ENCODE measurements at regions not wholly inside any gene's neighbourhood (a gene's known extent, or its start where the extent isn't known, plus 50 kb on each side); places are given as distances from the start of the nearest gene placed in this dataset.

DNA sequence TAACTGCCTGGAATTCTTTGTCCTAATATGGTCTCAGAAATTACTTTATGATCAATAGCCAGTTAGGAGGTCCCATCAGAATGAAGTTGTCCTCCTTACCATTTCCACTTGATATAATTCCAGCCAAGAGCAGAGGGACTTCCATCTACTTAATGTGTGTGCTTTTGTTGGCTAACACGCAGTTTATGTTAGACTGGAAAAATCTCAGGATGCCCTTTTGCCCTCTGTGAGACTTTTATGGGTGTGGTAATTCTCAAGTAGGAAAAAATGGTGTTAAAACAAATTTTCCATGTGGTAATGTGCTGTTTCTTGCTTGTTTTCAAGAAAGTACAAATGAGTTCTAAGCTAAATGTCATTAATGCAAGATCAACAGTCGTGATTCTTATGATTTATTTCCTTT, 327.1 kb downstream of the MTRR start:
- H3K4me1 ChIP-seq (ENCODE audit: control insufficient read depth in 1 of 2, insufficient read depth in 2 of 2, low read depth in 1 of 2, low read length in 1 of 2) = no peaks in the 10 kb centered on the region
- H4K20me1 ChIP-seq (ENCODE audit: insufficient read depth) = no peaks in the 10 kb centered on the region
- H3K9me3 ChIP-seq = no peaks in the 10 kb centered on the region
- CTCF ChIA-PET = interaction anchor here (2.1 kb wide), 1 partner anchor 12 kb away, joined by 13 read pairs; no protein-coding TSS in a partner anchor
- no peak for TF ChIP-seq NRF1 (IDR thresholded peaks at IDR 0.05; ENCODE audit: low read depth, low read length)
- no peak overlapping the region for H3K4me2 ChIP-seq
- no peak overlapping the region for H3K27ac ChIP-seq (ENCODE audit: low read depth in 2 of 2, low read length in 1 of 2)
- no peaks in the 10 kb centered on the region for H3F3A ChIP-seq (replicated peaks; ENCODE audit: insufficient read depth)
- no peak for DNase-seq
- H3K27me3 ChIP-seq (ENCODE audit: insufficient read depth) = no peaks in the 10 kb centered on the region
- POLR2A ChIA-PET = no interaction called here
- H2AFZ ChIP-seq (ENCODE audit: low read depth) = no peak overlapping the region
- no peak overlapping the region for H3K4me3 ChIP-seq (ENCODE audit: low read depth in 2 of 2, low read length in 1 of 2)
- no peaks in the 10 kb centered on the region for H3K79me2 ChIP-seq (ENCODE audit: insufficient read depth)
- WGBS (ENCODE audit: low lambda C conversion rate) = 1% methylated on average over 2 of the region's 2 CpGs
- H3K9ac ChIP-seq = no peak overlapping the region
- H3K9me2 ChIP-seq = no peaks in the 10 kb centered on the region
- no peaks in the 10 kb centered on the region for H3K36me3 ChIP-seq (replicated peaks in 1 of 2; ENCODE audit: control insufficient read depth in 1 of 2, insufficient read depth in 2 of 2, low read length in 1 of 2)

DNA sequence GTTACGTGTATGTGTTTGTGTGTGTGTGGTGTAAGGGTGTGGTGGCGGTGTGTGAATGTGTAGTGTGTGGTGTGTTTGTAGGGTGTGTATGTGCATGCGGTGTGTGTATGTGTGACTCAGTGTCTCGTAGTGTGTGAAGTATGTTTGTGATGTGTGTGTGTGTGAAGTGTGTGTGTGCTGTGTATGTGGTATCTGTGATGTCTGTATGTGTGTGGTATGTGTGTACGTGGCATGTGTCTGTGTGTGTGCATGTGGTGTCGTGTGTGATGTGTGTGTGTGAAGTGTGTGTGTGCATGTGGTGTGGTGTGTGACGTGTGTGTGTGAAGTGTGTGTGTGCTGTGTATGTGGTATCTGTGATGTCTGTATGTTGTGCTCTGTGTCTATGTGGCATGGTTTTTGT, 339.4 kb downstream of the MTRR start:
- no peaks in the 10 kb centered on the region for H3K79me2 ChIP-seq (ENCODE audit: insufficient read depth)
- DNase-seq = no peak
- H3K27me3 ChIP-seq (ENCODE audit: insufficient read depth) = no peaks in the 10 kb centered on the region
- H2AFZ ChIP-seq (ENCODE audit: low read depth) = no peak overlapping the region
- H3K9ac ChIP-seq = no peak overlapping the region
- no peaks in the 10 kb centered on the region for H3F3A ChIP-seq (replicated peaks; ENCODE audit: insufficient read depth)
- H3K4me3 ChIP-seq (ENCODE audit: low read depth in 2 of 2, low read length in 1 of 2) = no peak overlapping the region
- no peak overlapping the region for H3K27ac ChIP-seq (ENCODE audit: low read depth in 2 of 2, low read length in 1 of 2)
- no peaks in the 10 kb centered on the region for H3K9me2 ChIP-seq
- H3K4me1 ChIP-seq (ENCODE audit: control insufficient read depth in 1 of 2, insufficient read depth in 2 of 2, low read depth in 1 of 2, low read length in 1 of 2) = no peaks in the 10 kb centered on the region
- 30% methylated on average over 7 of the region's 7 CpGs for WGBS (ENCODE audit: low lambda C conversion rate)
- ChIA-PET POLR2A (no interaction called here), CTCF (no interaction called here)
- H3K9me3 ChIP-seq = no peaks in the 10 kb centered on the region
- no peak overlapping the region for H3K4me2 ChIP-seq
- no peaks in the 10 kb centered on the region for H4K20me1 ChIP-seq (ENCODE audit: insufficient read depth)
- TF ChIP-seq ELF1 (IDR thresholded peaks at IDR 0.05) = no peak
- no peak for TF ChIP-seq POLR2AphosphoS5 (IDR thresholded peaks at IDR 0.05; ENCODE audit: low read depth, low read length)
- no peak for TF ChIP-seq USF2 (IDR thresholded peaks at IDR 0.05; ENCODE audit: borderline replicate concordance, low read depth, low read length)
- no peak for TF ChIP-seq YY1 (IDR thresholded peaks at IDR 0.05; ENCODE audit: low read depth)
- no peak for TF ChIP-seq GATA2 (CRISPR knock-in tag; IDR thresholded peaks at IDR 0.05)
- TF ChIP-seq TCF12 (IDR thresholded peaks at IDR 0.05) = no peak
- no peak for TF ChIP-seq TEAD4 (IDR thresholded peaks at IDR 0.05; ENCODE audit: borderline replicate concordance, insufficient read depth)
- TF ChIP-seq, protein P1, sequence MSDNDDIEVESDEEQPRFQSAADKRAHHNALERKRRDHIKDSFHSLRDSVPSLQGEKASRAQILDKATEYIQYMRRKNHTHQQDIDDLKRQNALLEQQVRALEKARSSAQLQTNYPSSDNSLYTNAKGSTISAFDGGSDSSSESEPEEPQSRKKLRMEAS (IDR thresholded peaks at IDR 0.05; ENCODE audit: low read depth) = no peak
- TF ChIP-seq, protein P2, sequence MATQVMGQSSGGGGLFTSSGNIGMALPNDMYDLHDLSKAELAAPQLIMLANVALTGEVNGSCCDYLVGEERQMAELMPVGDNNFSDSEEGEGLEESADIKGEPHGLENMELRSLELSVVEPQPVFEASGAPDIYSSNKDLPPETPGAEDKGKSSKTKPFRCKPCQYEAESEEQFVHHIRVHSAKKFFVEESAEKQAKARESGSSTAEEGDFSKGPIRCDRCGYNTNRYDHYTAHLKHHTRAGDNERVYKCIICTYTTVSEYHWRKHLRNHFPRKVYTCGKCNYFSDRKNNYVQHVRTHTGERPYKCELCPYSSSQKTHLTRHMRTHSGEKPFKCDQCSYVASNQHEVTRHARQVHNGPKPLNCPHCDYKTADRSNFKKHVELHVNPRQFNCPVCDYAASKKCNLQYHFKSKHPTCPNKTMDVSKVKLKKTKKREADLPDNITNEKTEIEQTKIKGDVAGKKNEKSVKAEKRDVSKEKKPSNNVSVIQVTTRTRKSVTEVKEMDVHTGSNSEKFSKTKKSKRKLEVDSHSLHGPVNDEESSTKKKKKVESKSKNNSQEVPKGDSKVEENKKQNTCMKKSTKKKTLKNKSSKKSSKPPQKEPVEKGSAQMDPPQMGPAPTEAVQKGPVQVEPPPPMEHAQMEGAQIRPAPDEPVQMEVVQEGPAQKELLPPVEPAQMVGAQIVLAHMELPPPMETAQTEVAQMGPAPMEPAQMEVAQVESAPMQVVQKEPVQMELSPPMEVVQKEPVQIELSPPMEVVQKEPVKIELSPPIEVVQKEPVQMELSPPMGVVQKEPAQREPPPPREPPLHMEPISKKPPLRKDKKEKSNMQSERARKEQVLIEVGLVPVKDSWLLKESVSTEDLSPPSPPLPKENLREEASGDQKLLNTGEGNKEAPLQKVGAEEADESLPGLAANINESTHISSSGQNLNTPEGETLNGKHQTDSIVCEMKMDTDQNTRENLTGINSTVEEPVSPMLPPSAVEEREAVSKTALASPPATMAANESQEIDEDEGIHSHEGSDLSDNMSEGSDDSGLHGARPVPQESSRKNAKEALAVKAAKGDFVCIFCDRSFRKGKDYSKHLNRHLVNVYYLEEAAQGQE (IDR thresholded peaks at IDR 0.05; ENCODE audit: low read depth, low read length) = no peak
- no peak for TF ChIP-seq JUND (IDR thresholded peaks at IDR 0.05)
- TF ChIP-seq EZH2phosphoT487 (IDR thresholded peaks at IDR 0.05; ENCODE audit: borderline replicate concordance, low read depth) = no peak
- no peak for TF ChIP-seq RXRA (IDR thresholded peaks at IDR 0.05; ENCODE audit: borderline replicate concordance, low read depth)
- TF ChIP-seq TAF1 (IDR thresholded peaks at IDR 0.05; ENCODE audit: borderline replicate concordance, low read depth, low read length) = no peak
- TF ChIP-seq RCOR1 (IDR thresholded peaks at IDR 0.05; ENCODE audit: low read length) = no peak
- TF ChIP-seq FOSL2 (IDR thresholded peaks at IDR 0.05; ENCODE audit: borderline replicate concordance, low read depth) = no peak
- no peak for TF ChIP-seq EP300 (IDR thresholded peaks at IDR 0.05; ENCODE audit: borderline replicate concordance in 1 of 2, low read depth in 1 of 2, low read length in 1 of 2)
- no peak for TF ChIP-seq ZBTB33 (IDR thresholded peaks at IDR 0.05; ENCODE audit: borderline replicate concordance, low read depth)
- no peak for TF ChIP-seq MXI1 (IDR thresholded peaks at IDR 0.05; ENCODE audit: low read depth, low read length)
- TF ChIP-seq IRF3 (IDR thresholded peaks at IDR 0.05; ENCODE audit: low read depth, low read length) = no peak
- TF ChIP-seq NFIC (IDR thresholded peaks at IDR 0.05; ENCODE audit: borderline replicate concordance) = no peak
- H3K36me3 ChIP-seq (replicated peaks in 1 of 2; ENCODE audit: control insufficient read depth in 1 of 2, insufficient read depth in 2 of 2, low read length in 1 of 2) = no peaks in the 10 kb centered on the region

Measured in SK-N-SH (cell line).